ENCODE measurements at regions not wholly inside any gene's neighbourhood (a gene's known extent, or its start where the extent isn't known, plus 50 kb on each side); places are given as distances from the start of the nearest gene placed in this dataset.
A peak's percentile ranks its signal among the peaks of the same experiment; 100 is the strongest.

DNA sequence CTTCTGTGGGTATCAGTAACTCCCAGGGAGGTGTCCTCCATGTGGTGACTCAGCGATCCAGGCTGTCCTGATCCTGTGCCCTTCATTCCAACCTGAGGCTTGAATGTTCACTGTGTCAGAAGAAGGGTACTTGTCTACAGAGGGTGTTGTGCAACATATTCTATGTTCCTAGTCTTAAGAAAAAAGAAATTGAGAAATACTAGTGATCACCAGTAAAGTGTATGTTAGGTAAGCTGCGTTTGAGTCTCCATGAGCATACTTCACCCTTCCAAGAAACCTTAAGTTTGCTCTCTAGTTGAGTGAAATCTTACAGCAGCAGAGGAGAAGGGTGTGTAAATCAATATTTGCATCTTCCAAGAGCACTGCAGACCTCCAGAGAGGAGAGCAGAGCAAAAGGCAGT, 122.2 kb upstream of the SLC24A5 start:
- DNase-seq, result no peak

DNA sequence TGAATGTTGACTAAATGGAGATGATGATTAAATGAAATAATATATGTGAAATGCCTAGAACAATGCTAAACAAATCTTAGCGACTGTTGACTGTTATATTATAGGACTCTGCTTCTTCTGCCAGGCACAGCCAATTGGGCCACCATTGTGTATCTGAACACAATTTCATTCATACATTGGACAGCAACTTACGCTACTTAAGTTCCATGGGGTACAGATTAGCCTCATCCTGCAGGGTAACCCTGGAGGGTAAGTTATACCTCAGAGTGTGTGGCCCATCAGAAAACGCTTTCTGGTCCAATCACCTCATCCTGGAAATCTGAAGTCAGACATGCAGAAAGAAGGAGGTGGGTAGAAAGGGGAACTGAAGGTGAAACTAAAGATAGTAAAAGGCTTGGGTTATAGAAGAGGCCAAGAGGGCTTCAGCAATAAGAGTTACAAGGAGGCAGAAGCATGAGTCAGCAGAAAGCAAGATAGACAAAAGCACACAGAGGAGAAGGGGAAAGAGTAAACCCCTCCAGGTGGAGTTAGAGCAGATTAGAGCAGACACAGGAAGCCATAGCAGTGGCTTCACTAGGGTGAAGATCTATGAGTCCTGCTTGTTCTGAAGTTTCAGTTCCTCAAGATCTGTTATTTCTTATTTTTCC, 119.3 kb upstream of the SLC24A5 start:
- DNase-seq, result no peak

DNA sequence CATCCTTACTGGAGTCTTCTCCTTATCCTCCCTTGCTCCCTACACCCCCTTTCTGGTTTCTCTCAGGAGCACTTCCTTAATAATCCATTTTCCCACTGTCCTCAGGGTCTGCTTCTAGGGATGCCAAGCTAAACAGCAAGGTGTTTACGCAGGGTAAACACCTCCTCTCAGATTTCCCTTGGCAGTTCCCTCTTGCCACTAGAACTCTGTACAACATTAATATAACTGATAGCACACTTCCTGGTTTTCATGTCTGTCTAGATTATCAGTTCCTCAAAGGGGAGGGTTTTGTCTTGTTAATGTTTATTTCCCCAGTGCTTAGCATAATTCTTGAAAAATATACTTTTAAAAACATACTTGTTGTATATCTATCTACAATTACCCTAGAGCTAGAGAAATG, 118.0 kb upstream of the SLC24A5 start:
- no peak for DNase-seq

DNA sequence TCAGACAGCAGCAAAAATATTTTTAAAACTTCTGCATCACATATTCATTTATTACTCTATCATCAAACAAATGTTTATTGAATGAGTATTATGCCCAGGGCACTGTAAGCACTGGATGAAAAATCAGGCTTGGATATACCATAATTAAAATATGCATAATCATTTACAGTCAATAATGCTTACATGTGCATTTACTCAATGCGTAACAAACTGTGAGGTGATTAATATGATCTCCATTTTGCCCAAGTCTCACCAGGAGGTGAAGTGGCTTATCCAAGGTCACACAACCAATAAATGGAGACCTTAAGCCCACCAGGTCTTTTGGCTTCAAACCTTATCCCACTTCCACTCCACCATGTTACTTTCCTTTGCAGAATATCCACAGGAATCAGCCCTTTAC, 117.3 kb upstream of the SLC24A5 start:
- DNase-seq, result no peak

DNA sequence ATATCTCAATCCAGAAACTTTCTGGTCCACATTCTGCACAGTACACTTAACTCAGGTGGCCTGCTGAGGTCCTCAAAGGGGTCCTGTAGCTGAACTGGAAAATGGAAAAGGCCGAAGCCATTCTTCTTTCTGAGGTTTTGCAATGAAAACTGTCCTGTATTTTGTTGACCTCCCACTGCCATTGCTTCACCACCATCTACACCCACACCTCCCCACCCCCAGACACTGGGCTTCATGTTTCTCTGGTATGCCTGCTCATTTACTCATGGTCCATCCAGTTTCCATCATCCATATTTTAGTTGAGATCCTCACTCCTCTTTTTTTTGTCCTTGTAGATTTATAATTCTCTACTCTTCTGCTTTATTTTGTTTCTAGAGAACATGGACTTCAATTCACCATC, 115.7 kb upstream of the SLC24A5 start:
- no peak for DNase-seq

DNA sequence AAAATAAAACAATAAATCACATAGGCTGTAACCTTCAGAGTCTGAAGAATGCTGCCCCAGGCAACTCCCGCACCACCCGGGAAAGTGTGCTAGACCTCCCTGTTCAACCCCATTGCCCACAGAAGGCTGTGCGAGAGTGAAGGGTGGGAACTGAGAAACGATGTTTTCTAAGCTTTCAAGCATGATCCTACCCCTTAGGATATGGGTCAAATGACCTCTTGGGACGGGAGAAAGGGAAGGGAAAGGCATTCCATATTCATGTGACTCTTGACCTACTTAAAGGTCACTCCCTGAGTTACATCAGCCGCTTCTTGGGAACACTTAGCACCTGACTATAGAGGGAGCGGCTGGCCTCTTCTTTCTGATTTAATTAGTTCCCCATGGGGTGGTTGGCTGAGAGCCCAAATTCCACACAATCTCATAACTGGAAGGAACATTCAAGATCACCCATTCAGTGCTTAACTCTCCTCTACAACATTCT, 114.7 kb upstream of the SLC24A5 start:
- no peak for DNase-seq

DNA sequence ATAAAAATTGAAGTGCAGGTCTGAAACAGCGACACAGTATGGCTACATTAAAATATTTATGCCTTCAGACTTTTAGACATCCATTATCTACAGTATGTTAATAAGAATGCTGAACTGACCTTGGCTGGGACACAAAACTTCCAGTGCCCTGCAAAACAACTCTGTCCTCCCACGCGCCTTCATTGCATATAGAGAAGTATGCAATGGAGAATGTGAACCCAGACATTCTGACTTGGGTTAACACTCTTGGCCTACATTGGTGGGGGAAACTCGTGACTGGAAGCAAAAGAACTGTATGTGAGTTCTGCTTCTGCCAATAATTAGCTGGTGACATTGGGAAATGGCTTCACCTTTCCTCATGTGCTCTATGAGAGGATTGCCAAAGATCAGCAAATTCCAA, 110.5 kb upstream of the SLC24A5 start:
- peak; percentile 23 for DNase-seq

DNA sequence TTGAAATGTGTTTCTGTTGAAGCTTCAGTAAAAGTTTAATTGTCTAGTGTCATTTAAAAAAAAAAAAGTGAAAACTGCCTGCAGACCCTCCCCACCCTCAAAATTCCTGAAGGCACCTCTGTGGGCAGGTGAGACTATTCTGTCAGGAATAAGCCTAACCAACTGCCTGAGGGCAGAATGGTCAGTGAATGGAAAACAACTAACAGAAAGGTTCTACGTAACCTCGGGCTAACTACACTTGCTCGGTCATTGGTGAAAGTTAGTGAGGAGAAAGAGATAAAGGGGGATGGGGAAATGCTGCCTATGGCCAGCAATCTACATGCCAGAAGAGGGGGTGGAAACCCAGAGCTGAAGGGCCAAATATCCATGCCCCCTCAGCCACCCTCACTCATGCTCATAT, 108.6 kb upstream of the SLC24A5 start:
- no peak for DNase-seq

DNA sequence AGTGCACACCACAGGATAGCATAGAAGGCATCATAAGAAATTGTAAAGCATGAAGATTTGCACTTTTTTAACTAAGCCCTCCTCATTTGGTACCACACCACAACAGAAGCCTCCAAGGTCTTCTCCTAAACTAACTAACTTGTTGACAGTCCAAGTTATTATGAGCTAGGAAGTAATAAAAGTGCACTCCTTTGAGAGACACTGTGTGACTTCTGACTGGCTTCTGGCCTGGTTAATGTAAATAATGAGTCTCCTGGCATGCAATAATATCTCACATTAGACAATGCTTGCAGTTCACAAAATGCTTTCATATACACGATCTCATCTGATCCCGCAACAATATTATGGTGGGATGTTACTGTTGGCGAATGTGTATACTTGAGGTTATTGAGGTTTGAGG, 103.9 kb upstream of the SLC24A5 start:
- no peak for DNase-seq

DNA sequence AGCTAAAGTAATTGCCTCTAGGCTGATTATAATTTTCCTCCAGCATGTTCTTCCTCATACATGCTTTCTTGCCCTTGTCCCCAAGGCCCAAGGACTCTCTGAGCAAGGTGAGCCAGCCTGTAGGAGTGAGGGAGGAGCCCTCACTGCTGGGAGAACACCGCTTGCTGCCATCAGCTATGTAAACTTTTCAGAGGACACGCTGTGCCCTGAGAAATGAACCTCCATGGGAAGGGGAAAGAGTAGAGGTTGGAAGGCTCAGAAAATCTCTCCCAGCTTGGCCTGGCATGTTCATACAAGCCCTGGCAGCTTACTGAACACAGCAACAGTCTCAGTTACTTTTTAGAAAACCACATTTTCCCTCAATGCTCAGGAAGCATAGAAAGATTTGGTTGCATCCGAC, 103.0 kb upstream of the SLC24A5 start:
- no peak for DNase-seq

DNA sequence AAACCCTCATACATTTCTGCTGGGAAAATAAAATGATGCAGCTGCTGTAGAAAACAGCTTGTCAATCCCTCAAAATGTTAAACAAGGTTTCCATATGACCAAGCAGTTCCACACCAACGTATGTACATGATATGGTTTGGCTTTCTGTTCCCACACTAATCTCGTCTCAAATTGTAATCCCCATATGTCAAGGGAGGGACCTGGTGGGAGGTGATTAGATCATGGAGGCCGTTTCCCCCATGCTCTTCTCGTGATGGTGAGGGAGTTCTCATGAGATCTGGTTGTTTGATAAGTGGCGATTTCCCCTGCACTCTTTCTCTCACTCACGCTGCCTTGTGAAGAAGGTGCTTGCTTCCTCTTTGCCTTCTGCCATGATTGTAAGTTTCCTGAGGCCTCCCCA, 100.6 kb upstream of the SLC24A5 start:
- no peak for DNase-seq

DNA sequence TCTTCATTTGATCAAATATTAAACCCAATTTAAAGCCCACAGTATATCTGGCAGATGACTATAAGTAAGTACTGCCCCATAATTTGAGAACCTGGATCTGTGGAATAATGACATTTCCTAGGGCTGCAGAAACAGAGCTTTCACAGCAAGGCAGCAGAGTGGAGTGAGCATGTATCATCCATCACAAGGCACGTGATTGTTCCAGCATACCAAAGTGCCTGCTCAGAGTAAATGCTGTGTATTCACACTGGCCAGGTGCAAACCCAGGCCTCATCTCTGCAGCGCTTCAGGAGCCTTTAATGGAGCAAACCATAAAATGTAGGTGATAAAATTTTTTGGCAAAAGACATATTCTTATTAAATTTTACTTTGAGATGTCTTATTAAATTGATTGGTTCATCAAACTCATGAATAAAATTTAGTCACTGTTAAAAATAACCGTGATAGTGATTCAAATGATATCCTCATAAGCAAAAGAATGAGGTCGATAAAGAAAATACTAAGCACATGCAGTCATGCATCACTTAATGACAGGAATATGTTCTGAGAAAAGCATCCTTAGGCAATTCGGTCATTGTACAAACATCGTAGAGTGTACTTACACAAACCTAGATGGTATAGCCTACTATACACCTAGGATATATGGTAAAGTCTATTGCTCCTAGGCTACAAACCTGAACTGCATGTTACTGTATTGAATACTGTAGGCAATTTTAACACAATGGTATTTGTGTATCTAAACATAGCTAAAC, 99.3 kb upstream of the SLC24A5 start:
- no peak for DNase-seq

DNA sequence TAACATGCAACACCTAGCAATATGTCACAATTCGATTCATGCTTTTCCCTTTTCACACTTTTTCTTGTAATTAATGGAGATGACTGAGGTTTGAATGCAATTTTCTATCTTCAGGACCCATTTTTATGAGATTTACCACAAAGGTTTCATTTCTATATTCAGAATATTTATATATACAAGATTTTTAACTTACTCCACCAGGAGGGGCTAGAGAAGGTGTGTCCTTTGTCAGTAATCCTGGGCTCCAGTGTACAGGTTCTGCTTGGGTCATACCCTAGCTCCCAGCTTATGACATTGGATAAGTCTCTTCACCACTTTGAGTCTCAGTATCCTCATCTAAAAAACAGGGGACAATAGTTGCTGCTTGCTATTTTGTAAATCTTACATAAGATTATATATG, 95.7 kb upstream of the SLC24A5 start:
- DNase-seq, result no peak

DNA sequence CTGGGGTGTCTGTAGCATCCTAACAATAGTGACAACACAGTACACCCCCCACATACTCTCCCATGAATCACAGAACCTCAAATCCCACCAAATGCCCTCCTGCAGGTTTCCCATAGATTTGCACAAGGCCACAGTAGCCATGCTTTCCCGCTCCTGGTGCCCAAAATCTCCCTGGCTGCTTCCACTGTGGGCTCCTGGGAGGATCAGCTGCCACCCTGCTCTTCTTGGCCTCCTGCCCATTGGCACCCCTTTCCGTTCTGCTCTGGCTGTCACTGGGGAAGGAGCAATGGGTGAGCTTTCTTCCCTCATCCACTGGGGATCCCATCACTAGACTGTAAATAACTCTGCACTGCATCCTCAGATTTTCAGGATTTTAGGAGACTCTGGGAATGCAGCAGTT, 92.1 kb upstream of the SLC24A5 start:
- no peak for DNase-seq

DNA sequence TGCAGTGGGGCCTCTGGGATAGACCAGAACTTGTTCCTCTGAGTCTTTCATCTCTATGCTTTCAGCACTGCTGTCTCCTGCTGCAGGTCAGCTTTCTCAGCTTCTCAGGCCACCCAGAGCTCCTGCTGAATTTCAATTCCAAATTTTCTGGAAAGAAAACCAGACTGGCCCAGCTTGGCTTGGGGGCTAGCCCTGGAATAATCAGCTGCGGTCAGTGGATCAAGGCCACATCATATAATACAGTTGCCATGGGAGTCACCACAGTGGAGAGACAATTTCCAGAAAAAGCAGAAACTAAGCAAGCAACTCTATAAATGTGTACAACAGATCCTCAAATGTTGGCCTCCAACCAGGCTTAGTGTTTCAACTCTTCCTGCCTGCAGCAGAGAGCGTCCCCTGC, 91.1 kb upstream of the SLC24A5 start:
- no peak for DNase-seq

DNA sequence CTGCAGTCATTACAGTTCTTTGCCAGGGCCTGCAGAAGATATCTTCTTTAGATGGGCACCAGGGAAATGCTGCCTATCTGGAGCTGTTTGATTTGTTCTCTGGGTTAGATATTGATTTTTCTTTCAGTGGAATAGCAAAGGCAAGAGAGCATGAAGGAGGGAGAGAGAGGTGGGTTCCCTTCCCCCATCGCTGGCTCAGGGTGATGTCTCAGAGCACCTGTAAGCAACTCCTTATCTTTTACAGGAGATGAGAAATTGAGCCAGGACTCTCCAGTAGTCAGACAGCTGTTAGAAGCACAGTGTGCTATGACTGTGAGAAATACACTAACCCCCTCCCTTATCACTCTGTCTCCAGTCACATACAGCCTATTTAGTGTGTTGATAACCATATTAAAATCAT, 89.3 kb upstream of the SLC24A5 start:
- no peak for DNase-seq

DNA sequence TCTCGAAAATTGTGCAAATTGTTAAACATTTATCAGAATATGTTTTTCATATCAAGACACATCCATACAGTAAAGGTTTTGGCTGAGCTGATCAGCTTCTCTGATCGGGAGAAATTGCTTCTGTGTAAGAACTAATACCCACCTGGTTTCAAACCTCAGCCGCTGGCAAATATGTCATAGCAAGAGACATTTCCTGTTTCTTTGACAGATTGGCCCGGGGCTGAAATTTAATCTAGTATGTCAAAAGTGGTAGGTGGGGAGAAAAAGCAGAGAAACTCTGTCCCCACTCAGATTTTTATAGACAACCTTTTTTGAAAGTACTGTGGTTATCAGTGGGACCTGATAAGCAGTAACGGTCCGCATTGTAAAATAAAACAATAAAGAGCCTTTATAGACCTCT, 88.8 kb upstream of the SLC24A5 start:
- DNase-seq, result no peak

DNA sequence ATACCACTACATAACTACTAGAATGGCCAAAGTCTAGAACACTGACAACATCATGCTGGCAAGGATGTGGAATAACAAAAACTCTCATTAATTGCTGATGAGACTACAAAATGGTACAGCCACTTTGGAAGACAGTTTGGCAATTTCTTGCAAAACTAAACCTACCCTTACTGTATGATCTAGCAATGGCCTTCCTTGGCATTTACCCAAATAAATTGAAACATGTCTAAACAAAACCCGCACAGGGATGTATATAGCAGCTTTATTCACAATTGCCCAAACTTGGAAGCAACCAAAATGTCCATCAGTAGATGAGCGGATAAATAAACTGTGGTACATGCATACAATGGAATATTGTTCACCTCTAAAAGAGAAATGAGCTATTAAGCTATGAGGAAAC, 87.9 kb upstream of the SLC24A5 start:
- DNase-seq, result no peak

DNA sequence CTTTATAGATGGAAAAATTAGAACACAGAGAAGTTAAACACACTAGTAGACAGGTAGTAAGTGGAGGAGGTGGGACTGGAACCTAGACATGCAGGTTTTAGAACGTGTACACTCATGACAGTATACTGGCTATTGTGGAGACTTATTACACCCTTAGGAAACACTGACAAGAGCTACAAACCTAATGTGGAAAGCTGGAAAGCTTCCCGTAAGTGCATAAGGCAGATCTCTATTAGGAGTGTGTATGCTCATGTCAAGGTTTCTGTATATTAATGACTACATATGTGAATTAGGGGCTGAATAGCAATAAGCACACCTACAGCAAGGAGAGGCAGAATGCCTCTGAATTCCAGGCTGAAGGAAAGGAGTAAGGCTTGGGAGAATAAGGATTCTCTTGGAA, 82.6 kb upstream of the SLC24A5 start:
- no peak for DNase-seq

DNA sequence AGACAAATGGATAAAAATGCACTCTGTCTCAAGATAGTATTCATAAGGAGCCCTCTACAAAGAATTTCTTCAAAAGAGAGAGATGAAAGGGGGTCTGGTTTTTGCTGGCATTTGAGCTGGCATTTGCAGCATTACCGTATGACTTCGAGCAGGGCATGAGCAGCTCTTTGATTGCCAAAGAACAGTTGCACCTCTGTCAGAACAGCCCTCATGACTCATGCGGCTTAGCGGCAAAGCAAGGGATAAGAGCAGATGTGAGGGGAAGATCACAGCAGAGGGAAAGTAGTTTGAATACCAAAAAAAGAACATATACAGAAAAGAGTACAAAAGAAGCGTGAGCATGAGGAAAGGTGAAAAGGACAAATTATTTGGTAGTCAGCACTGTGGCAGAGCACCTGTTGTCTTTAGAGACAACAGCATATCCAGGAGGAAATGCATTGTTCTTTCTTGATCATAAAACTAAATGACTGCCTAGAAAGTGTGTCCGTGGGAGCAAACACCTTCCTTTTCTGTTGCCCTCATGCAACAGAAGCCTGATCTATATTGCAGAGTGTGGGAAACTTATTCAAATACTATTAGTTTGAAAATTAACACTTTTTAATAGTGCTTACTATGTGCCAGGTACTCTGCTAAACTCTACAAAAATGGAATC, 80.5 kb upstream of the SLC24A5 start:
- DNase-seq, result no peak

DNA sequence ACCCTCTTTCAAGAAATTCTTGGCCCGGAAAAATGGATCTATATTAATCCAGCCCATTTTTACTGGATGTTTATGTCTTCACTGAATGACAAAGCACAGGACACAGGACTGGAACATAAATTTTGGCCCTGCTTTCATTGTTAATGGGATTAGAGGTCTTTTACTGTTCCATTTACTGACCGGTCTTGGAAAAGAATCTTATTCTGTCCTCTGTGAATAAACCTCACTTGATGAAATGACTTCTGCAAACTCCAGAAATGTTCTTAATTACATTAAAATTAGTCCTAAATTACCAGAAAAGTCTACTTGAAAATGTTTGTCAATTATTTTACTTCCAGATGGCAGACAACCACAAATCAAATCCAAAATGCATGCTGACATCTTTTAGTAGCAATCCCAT, 79.3 kb upstream of the SLC24A5 start:
- DNase-seq, result no peak

DNA sequence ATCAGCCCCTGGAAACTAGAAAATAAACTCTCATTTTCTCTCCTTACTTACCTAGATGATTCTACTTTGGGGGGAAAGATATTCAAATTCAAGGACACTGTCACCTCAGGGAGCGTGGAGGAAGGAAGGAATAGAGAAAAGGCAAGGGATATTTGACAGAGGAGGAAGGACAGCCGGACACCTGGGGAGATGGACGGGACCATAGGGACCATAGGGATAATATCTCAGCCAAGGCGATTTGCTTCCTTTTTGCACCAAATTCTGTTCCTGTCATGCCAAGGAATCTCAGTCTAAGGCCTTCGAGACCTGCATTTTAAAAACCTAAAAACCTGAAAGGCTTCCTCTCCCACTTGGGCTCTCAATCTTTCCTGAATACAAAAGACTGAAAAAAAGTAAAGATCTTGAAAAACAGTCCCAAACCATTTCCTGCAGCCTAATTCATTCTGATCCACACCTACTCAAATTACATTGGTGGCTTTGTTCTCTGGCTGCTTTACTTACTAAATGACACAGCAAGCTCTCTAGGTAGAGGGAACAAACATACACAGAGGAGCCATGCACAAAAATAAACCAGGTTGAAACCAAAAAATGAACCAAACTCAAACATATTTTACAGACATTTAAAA, 73.9 kb upstream of the SLC24A5 start:
- peak; percentile 10 for DNase-seq

DNA sequence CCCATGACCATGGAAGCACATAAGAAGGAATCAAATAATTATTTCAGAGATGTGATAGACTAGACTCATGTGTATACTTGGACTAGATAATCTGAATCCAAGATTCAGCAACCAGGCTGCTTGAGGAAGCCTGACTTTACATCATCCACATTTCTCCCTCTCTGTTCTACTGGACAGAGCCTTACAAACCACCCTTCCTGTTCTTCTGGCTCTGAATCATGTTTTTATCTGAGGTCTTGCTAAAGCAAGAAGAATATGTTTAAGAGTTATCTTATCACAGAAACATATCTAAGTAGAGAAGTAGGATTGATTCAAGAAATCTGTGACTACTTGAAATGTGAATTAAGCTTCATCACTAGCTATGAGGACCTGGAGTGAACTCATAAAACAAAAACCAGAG, 71.1 kb upstream of the SLC24A5 start:
- DNase-seq, result no peak

DNA sequence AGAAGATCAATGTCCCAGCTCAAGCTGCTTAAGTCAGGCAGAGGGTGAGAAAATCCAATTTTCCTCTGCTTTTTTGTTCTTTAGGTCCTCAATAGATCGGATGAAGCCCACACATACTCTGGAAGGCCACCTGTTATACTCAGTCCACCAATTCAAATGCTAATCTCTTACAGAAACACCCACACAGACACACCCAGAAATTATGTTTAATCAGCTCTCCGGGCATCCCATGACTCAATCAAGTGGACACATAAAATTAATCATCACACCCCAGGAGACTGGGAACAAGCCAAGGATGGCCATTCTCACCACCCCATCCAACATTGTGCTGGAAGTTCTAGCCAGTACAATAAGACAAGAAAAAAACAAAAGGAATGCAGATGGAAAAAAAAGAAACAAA, 67.8 kb upstream of the SLC24A5 start:
- DNase-seq, result no peak
